Bronchial epithelial cell (primary cell): ENCODE measurements at regions not wholly inside any gene's neighbourhood (a gene's known extent, or its start where the extent isn't known, plus 50 kb on each side); places are given as distances from the start of the nearest gene placed in this dataset.

Source experiments
- DNase-seq: peaks from one replicate; pipeline ENCODE4 v3.0.0-alpha.2; 2010; ENCODE audit warnings: low read depth
- FAIRE-seq: peaks from 2 replicates; lab custom pipeline; 2011; peaks lifted over from hg19 to GRCh38; lab: Jason Lieb, UNC
- H3K27me3 ChIP-seq: 2 replicates; pipeline ENCODE4 v1.5.1; 2011; ENCODE audit warnings: low read length; ENCODE audit not compliant: control insufficient read depth, insufficient read depth
- H3K36me3 ChIP-seq: 2 replicates; pipeline ENCODE4 v1.5.1; 2011; ENCODE audit warnings: low read length; ENCODE audit not compliant: control insufficient read depth, insufficient read depth
- H3K4me3 ChIP-seq: 2 replicates; pipeline ENCODE4 v1.5.1; 2011; ENCODE audit warnings: mild to moderate bottlenecking, low read depth, low read length, control low read depth
- CTCF ChIP-seq: IDR thresholded peaks from 2 replicates; pipeline ENCODE4 v1.5.1; 2011; ENCODE audit warnings: mild to moderate bottlenecking, moderate library complexity, low read length, control low read depth, inconsistent platforms; ENCODE audit not compliant: insufficient read depth, severe bottlenecking

GRCh38 chr6:19454001-19454720 is 383.0 kb upstream of the ID4 start:
- DNase-seq (peak; percentile 58), FAIRE-seq (no peak)
- no peaks in the 10 kb centered on the region for H3K36me3 ChIP-seq
- H3K27me3 ChIP-seq: no peaks in the 10 kb centered on the region
- no peak overlapping the region for H3K4me3 ChIP-seq
- TF ChIP-seq CTCF: no peak

- no peak for FAIRE-seq
- no peak for DNase-seq
- Histone ChIP-seq H3K36me3 (no peaks in the 10 kb centered on the region), H3K27me3 (no peaks in the 10 kb centered on the region), H3K4me3 (no peak overlapping the region)
- TF ChIP-seq CTCF: no peak
Observed at GRCh38 chr6:19454721-19455392, 382.3 kb upstream of the ID4 start.

GRCh38 chr6:19463250-19463649 is 373.9 kb upstream of the ID4 start:
- no peaks in the 10 kb centered on the region for H3K36me3 ChIP-seq
- no peak overlapping the region for H3K4me3 ChIP-seq
- FAIRE-seq: no peak
- DNase-seq: no peak
- no peak for TF ChIP-seq CTCF
- H3K27me3 ChIP-seq: no peaks in the 10 kb centered on the region

DNA sequence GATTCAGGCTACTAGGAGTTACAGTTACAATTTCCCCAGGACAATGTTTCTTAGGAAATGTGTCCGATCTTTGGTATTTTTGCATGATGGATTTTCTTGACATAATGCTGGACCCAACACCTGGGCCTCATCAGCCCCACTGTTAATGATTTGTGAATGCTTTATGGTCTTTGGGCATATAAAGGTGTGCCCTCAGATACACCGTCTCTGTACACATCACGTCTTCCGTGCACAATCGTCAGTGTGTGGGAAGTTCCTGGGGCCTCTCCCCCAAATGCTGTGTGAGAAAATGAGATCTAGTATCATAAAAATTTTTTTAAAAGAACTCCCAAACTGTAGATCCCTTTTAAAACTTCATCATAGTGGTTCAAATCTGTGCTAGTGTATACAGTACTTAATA is 373.2 kb upstream of the ID4 start:
- Histone ChIP-seq H3K4me3 (no peak overlapping the region), H3K36me3 (no peaks in the 10 kb centered on the region), H3K27me3 (no peaks in the 10 kb centered on the region)
- FAIRE-seq (no peak), DNase-seq (no peak)
- TF ChIP-seq CTCF: no peak

DNA sequence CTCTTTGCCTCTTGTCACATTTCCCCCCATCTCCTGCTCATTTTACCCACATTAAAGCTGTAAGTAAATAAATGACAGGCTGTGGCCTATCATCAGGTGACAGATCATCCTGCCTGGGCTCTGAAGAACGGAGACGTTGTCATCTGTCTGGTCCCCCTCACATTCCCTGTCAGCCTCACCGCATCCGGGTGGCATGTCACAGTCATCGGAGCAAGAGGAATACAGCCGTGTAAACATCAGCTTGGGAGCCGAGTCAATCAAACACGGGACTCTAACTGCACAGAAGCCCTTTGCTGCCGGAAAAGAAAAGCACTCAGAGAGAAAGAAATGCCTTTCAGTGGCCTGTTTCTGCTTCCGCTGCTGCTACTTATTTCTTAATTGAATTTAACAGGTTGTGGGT is 371.9 kb upstream of the ID4 start:
- no peak for DNase-seq
- no peak for TF ChIP-seq CTCF
- Histone ChIP-seq H3K4me3 (no peak overlapping the region), H3K36me3 (no peaks in the 10 kb centered on the region), H3K27me3 (no peaks in the 10 kb centered on the region)
- FAIRE-seq: no peak
